SW 1271 (cell line): ENCODE measurements at regions not wholly inside any gene's neighbourhood (a gene's known extent, or its start where the extent isn't known, plus 50 kb on each side); places are given as distances from the start of the nearest gene placed in this dataset.

Source experiments
- DNase-seq, 2 experiments: peaks; one replicate each; lab custom pipeline; 2025; lab: John Stamatoyannopoulos, UW

GRCh38 chr20:1790386-1790785 is 104.8 kb upstream of the SIRPA start:
- DNase-seq = no peak

- DNase-seq = no peak
Observed at GRCh38 chr20:1788044-1788443, 107.2 kb upstream of the SIRPA start.

GRCh38 chr20:1786486-1786885 is 108.7 kb upstream of the SIRPA start:
- no peak for DNase-seq

- DNase-seq = no peak
Observed at GRCh38 chr20:1784586-1784985, 110.6 kb upstream of the SIRPA start.

GRCh38 chr20:1783245-1783644 is 112.0 kb upstream of the SIRPA start:
- no peak for DNase-seq

GRCh38 chr20:1782181-1782580 is 113.0 kb upstream of the SIRPA start:
- DNase-seq = no peak

GRCh38 chr20:1779567-1779966 is 115.6 kb upstream of the SIRPA start:
- DNase-seq = no peak

GRCh38 chr20:1778338-1778737 is 116.9 kb upstream of the SIRPA start:
- no peak for DNase-seq

GRCh38 chr20:1777476-1777820 is 117.8 kb upstream of the SIRPA start:
- no peak for DNase-seq

GRCh38 chr20:1776681-1777475 is 118.3 kb upstream of the SIRPA start:
- peak; percentile 69 to 82 for DNase-seq

GRCh38 chr20:1775117-1775516 is 117.5 kb upstream of the SIRPG start:
- no peak for DNase-seq

- no peak for DNase-seq
Observed at GRCh38 chr20:1774479-1774878, 116.9 kb upstream of the SIRPG start.

- no peak for DNase-seq
Observed at GRCh38 chr20:1773816-1774215, 116.2 kb upstream of the SIRPG start.

GRCh38 chr20:1769491-1769890 is 111.9 kb upstream of the SIRPG start:
- DNase-seq = no peak

GRCh38 chr20:1766731-1767130 is 109.2 kb upstream of the SIRPG start:
- no peak for DNase-seq

GRCh38 chr20:1764136-1765033 is 106.8 kb upstream of the SIRPG start:
- peak; percentile 34 to 67 for DNase-seq

GRCh38 chr20:1761598-1761997 is 104.0 kb upstream of the SIRPG start:
- no peak for DNase-seq

- DNase-seq = peak; percentile 14 to 37
Observed at GRCh38 chr20:1761116-1761515, 103.5 kb upstream of the SIRPG start.

GRCh38 chr20:1758765-1759164 is 101.2 kb upstream of the SIRPG start:
- no peak for DNase-seq

GRCh38 chr20:1757606-1758512 is 100.3 kb upstream of the SIRPG start:
- DNase-seq = no peak

- DNase-seq = no peak
Observed at GRCh38 chr20:1757072-1757471, 99.5 kb upstream of the SIRPG start.

GRCh38 chr20:1754749-1755148 is 97.2 kb upstream of the SIRPG start:
- DNase-seq = no peak
